MM.1S (cell line): ENCODE measurements at regions not wholly inside any gene's neighbourhood (a gene's known extent, or its start where the extent isn't known, plus 50 kb on each side); places are given as distances from the start of the nearest gene placed in this dataset.

Source experiments
- EZH2 ChIP-seq: fragments of 300-600 bp; sonication (generic); optimal IDR thresholded peaks from 2 replicates; pipeline ENCODE3; 2017; ENCODE audit warnings: low read depth, mild to moderate bottlenecking, antibody characterized with exemption, low read length, mixed read lengths
- EZH2phosphoT487 ChIP-seq: fragments of 300-600 bp; sonication (generic); IDR thresholded peaks from 2 replicates; pipeline ENCODE4 v1.6.1; 2018; ENCODE audit warnings: antibody characterized with exemption, low read length
- TF ChIP-seq, protein P1 (sequence below): fragments of 300-600 bp; sonication (generic); IDR thresholded peaks from 2 replicates; pipeline ENCODE4 v1.5.1; 2016; ENCODE audit warnings: antibody characterized with exemption, low read length, mixed read lengths

DNA sequence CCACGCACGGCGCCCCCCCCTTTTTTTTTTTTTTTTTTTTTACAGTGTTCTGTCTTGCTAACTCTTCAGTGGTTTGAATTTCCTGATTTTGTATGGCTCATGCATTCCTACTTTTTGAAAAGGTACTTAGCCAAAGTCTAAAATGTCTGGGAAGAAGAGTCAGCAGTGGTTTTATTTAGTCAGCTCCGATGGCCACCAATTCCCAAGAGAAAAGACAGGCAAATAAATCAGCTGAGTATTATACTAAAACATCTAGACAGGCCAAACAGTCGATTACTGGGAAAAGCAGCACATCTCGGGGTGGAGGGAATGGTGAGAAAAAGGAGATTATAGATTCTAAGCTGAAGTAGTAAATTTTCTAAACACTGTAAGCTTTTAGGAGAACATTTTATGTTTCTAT, 192.5 kb upstream of the ZRANB2 start:
- TF ChIP-seq, protein P1, sequence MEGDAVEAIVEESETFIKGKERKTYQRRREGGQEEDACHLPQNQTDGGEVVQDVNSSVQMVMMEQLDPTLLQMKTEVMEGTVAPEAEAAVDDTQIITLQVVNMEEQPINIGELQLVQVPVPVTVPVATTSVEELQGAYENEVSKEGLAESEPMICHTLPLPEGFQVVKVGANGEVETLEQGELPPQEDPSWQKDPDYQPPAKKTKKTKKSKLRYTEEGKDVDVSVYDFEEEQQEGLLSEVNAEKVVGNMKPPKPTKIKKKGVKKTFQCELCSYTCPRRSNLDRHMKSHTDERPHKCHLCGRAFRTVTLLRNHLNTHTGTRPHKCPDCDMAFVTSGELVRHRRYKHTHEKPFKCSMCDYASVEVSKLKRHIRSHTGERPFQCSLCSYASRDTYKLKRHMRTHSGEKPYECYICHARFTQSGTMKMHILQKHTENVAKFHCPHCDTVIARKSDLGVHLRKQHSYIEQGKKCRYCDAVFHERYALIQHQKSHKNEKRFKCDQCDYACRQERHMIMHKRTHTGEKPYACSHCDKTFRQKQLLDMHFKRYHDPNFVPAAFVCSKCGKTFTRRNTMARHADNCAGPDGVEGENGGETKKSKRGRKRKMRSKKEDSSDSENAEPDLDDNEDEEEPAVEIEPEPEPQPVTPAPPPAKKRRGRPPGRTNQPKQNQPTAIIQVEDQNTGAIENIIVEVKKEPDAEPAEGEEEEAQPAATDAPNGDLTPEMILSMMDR: no peak
- TF ChIP-seq EZH2: no peak
- TF ChIP-seq EZH2phosphoT487: no peak
